K562 (cell line): ENCODE measurements at regions not wholly inside any gene's neighbourhood (a gene's known extent, or its start where the extent isn't known, plus 50 kb on each side); places are given as distances from the start of the nearest gene placed in this dataset.

Source experiments
- CREB1 ChIP-seq, 2 experiments: sonication (generic) in 1 of 2; formaldehyde crosslinking in 1 of 2; IDR thresholded peaks; 2 replicates each; pipeline versions ENCODE4 v1.6.1 to v1.8.0; 2012 to 2022; ENCODE audit warnings: inconsistent platforms in 1 of 2, mild to moderate bottlenecking in 1 of 2, missing genetic modification reagents in 1 of 2, moderate library complexity in 1 of 2
- CTCF ChIP-seq, 3 experiments: IDR thresholded peaks in 2 of 3; conservative IDR thresholded peaks in 1 of 3; 2 replicates each; pipeline ENCODE4 v1.5.1; 2011 to 2012; ENCODE audit warnings: low read length in 3 of 3, mild to moderate bottlenecking in 3 of 3, control low read depth in 2 of 3, improper control_type of control experiment in 1 of 3, inconsistent platforms in 1 of 3, low read depth in 1 of 3, mixed read lengths in 1 of 3, moderate library complexity in 1 of 3; ENCODE audit not compliant: insufficient read depth in 2 of 3
- EZH2 ChIP-seq: IDR thresholded peaks from 2 replicates; pipeline ENCODE4 v1.6.1; 2012; ENCODE audit warnings: low read depth, mild to moderate bottlenecking, inconsistent platforms, low read length, borderline replicate concordance
- LEF1 ChIP-seq: fragments of 450-650 bp; IDR thresholded peaks from 2 replicates; pipeline ENCODE4 v1.6.1; 2016; ENCODE audit warnings: mild to moderate bottlenecking
- MTA1 ChIP-seq: fragments of 450-650 bp; IDR thresholded peaks from 2 replicates; pipeline ENCODE4 v1.6.1; 2017; ENCODE audit warnings: borderline replicate concordance
- NRF1 ChIP-seq, 2 experiments: fragments of 450-650 bp; IDR thresholded peaks in 1 of 2; conservative IDR thresholded peaks in 1 of 2; 2 replicates each; pipeline ENCODE4 v1.6.1; 2014; ENCODE audit warnings: mild to moderate bottlenecking in 2 of 2
- THRA ChIP-seq: fragments of 450-650 bp; IDR thresholded peaks from 2 replicates; pipeline ENCODE4 v1.6.1; 2017; ENCODE audit warnings: mild to moderate bottlenecking, moderate library complexity
- ZNF407 ChIP-seq: fragments of 450-650 bp; IDR thresholded peaks from 2 replicates; pipeline ENCODE4 v1.6.1; 2016; ENCODE audit warnings: low read depth

- no peak for TF ChIP-seq MTA1
- no peak for TF ChIP-seq CREB1 (IDR thresholded peaks at IDR 0.05)
- TF ChIP-seq CREB1 (CRISPR knock-in tag; IDR thresholded peaks at IDR 0.05), result no peak
- no peak for TF ChIP-seq CTCF (IDR thresholded peaks at IDR 0.05 in 2 of 3, conservative IDR thresholded peaks at IDR 0.05 in 1 of 3; ENCODE audit: insufficient read depth in 2 of 3, low read depth in 1 of 3, low read length in 3 of 3)
- TF ChIP-seq NRF1 (conservative IDR thresholded peaks at IDR 0.05 in 1 of 2, IDR thresholded peaks at IDR 0.05 in 1 of 2), result no peak
- TF ChIP-seq ZNF407, result no peak
- no peak for TF ChIP-seq THRA
- TF ChIP-seq EZH2, result no peak
- TF ChIP-seq LEF1, result no peak
Observed at GRCh38 chr6:9514146-9514545, 900.7 kb downstream of the TFAP2A start.
